ENCODE measurements at regions not wholly inside any gene's neighbourhood (a gene's known extent, or its start where the extent isn't known, plus 50 kb on each side); places are given as distances from the start of the nearest gene placed in this dataset.
"Not testable (repeated sequence)": the region's sequence is repeated elsewhere in the genome, so short reads cannot be mapped to it uniquely, and the experiment has no call there.

- Mint-ChIP-seq H3K27ac (no peak overlapping the region), H3K4me1 (peaks cover 0 to 9% (median 1%) of the 10 kb centered on the region in 4 donors), H3K36me3 (no peaks in the 10 kb centered on the region), H3K4me3 (no peak overlapping the region), H3K27me3 (no peaks in the 10 kb centered on the region), H3K9me3 (peaks cover 0 to 17% (median 8%) of the 10 kb centered on the region in 9 donors)
- POLR2A ChIA-PET, result no interaction called here
- no peak for DNase-seq
- ATAC-seq, result no peak
Observed at GRCh38 chr9:31574006-31574765, 810.3 kb upstream of the ACO1 start.

GRCh38 chr9:31582071-31582470 is 802.4 kb upstream of the ACO1 start:
- Mint-ChIP-seq H3K36me3 (no peaks in the 10 kb centered on the region), H3K9me3 (peaks cover 0 to 2% (median 0%) of the 10 kb centered on the region in 9 donors), H3K4me1 (no peaks in the 10 kb centered on the region), H3K27ac (no peak overlapping the region), H3K4me3 (no peak overlapping the region), H3K27me3 (no peaks in the 10 kb centered on the region)
- ATAC-seq, result no peak
- DNase-seq, result no peak
- POLR2A ChIA-PET, result no interaction called here

GRCh38 chr9:31582561-31582960 is 801.9 kb upstream of the ACO1 start:
- no peaks in the 10 kb centered on the region for H3K27me3 Mint-ChIP-seq
- H3K4me3 Mint-ChIP-seq, result no peak overlapping the region
- H3K4me1 Mint-ChIP-seq, result no peaks in the 10 kb centered on the region
- H3K36me3 Mint-ChIP-seq, result no peaks in the 10 kb centered on the region
- POLR2A ChIA-PET, result no interaction called here
- peak overlapping the region in 1 of 10 donors; percentile 47 for H3K27ac Mint-ChIP-seq
- peaks cover 0 to 2% (median 0%) of the 10 kb centered on the region in 9 donors for H3K9me3 Mint-ChIP-seq
- ATAC-seq, result no peak
- no peak for DNase-seq

GRCh38 chr9:31585158-31585557 is 799.3 kb upstream of the ACO1 start:
- Mint-ChIP-seq H3K27ac (no peak overlapping the region), H3K4me1 (no peaks in the 10 kb centered on the region), H3K4me3 (no peak overlapping the region), H3K36me3 (no peaks in the 10 kb centered on the region), H3K9me3 (peaks cover 0 to 2% (median 0%) of the 10 kb centered on the region in 9 donors), H3K27me3 (no peaks in the 10 kb centered on the region)
- POLR2A ChIA-PET, result no interaction called here
- ATAC-seq (no peak), DNase-seq (no peak)

- DNase-seq, result no peak
- Mint-ChIP-seq H3K27ac (no peak overlapping the region), H3K4me1 (no peaks in the 10 kb centered on the region), H3K27me3 (no peaks in the 10 kb centered on the region), H3K36me3 (no peaks in the 10 kb centered on the region), H3K4me3 (no peak overlapping the region), H3K9me3 (peaks cover 0 to 2% (median 0%) of the 10 kb centered on the region in 9 donors)
- no peak for ATAC-seq
- POLR2A ChIA-PET, result no interaction called here
Observed at GRCh38 chr9:31587146-31587545, 797.3 kb upstream of the ACO1 start.

GRCh38 chr9:31588006-31588405 is 796.4 kb upstream of the ACO1 start:
- Mint-ChIP-seq H3K36me3 (no peaks in the 10 kb centered on the region), H3K4me3 (no peak overlapping the region), H3K27me3 (no peaks in the 10 kb centered on the region), H3K27ac (peak overlapping the region in 1 of 10 donors; percentile 43), H3K9me3 (peaks cover 0 to 2% (median 0%) of the 10 kb centered on the region in 9 donors), H3K4me1 (no peaks in the 10 kb centered on the region)
- DNase-seq (no peak), ATAC-seq (no peak)
- POLR2A ChIA-PET, result no interaction called here

- no peak for ATAC-seq
- H3K27me3 Mint-ChIP-seq, result no peaks in the 10 kb centered on the region
- H3K4me3 Mint-ChIP-seq, result no peak overlapping the region
- H3K27ac Mint-ChIP-seq, result no peak overlapping the region
- no peaks in the 10 kb centered on the region for H3K9me3 Mint-ChIP-seq
- no peaks in the 10 kb centered on the region for H3K36me3 Mint-ChIP-seq
- POLR2A ChIA-PET, result no interaction called here
- no peak for DNase-seq
- H3K4me1 Mint-ChIP-seq, result no peaks in the 10 kb centered on the region
Observed at GRCh38 chr9:31588756-31589155, 795.7 kb upstream of the ACO1 start.

GRCh38 chr9:31590091-31590490 is 794.4 kb upstream of the ACO1 start:
- no peaks in the 10 kb centered on the region for H3K27me3 Mint-ChIP-seq
- no peak overlapping the region for H3K27ac Mint-ChIP-seq
- no peaks in the 10 kb centered on the region for H3K36me3 Mint-ChIP-seq
- no peak for ATAC-seq
- no peak overlapping the region for H3K4me3 Mint-ChIP-seq
- no peaks in the 10 kb centered on the region for H3K9me3 Mint-ChIP-seq
- DNase-seq, result no peak
- POLR2A ChIA-PET, result no interaction called here
- no peaks in the 10 kb centered on the region for H3K4me1 Mint-ChIP-seq

- H3K27ac Mint-ChIP-seq, POLR2A ChIA-PET, H3K4me3 Mint-ChIP-seq, DNase-seq, ATAC-seq, H3K9me3 Mint-ChIP-seq, H3K27me3 Mint-ChIP-seq, H3K36me3 Mint-ChIP-seq: not testable (repeated sequence)
- peaks cover 5 to 11% (median 9%) of the 10 kb centered on the region in 4 donors for H3K4me1 Mint-ChIP-seq
Observed at GRCh38 chr9:31597086-31597485, 787.4 kb upstream of the ACO1 start.

- peaks cover 5 to 11% (median 9%) of the 10 kb centered on the region in 4 donors for H3K4me1 Mint-ChIP-seq
- H3K9me3 Mint-ChIP-seq, result no peaks in the 10 kb centered on the region
- no peak overlapping the region for H3K4me3 Mint-ChIP-seq
- no peaks in the 10 kb centered on the region for H3K36me3 Mint-ChIP-seq
- POLR2A ChIA-PET, result interaction anchor here (0.6 kb wide), 1 partner anchor 165 kb away, joined by 3 read pairs; no protein-coding TSS in a partner anchor
- DNase-seq, result peak in 4 of 10 donors; percentile 2 to 45 (median 26)
- ATAC-seq, result peak; percentile 72 to 94
- H3K27me3 Mint-ChIP-seq, result no peaks in the 10 kb centered on the region
- H3K27ac Mint-ChIP-seq, result peak overlapping the region in 3 of 10 donors; percentile 11 to 83 (median 21)
Observed at GRCh38 chr9:31597977-31598376, 786.5 kb upstream of the ACO1 start.

GRCh38 chr9:31601666-31602065 is 782.8 kb upstream of the ACO1 start:
- Mint-ChIP-seq H3K4me1 (peaks cover 5 to 11% (median 9%) of the 10 kb centered on the region in 4 donors), H3K36me3 (no peaks in the 10 kb centered on the region), H3K4me3 (no peak overlapping the region), H3K27me3 (no peaks in the 10 kb centered on the region), H3K27ac (no peak overlapping the region), H3K9me3 (peaks cover 0 to under 1% (median 0%) of the 10 kb centered on the region in 9 donors)
- ATAC-seq (no peak), DNase-seq (no peak)
- POLR2A ChIA-PET, result no interaction called here

- ATAC-seq, result no peak
- Mint-ChIP-seq H3K27ac (no peak overlapping the region), H3K27me3 (no peaks in the 10 kb centered on the region)
Observed at GRCh38 chr9:31604531-31604930, 779.9 kb upstream of the ACO1 start.

GRCh38 chr9:31605164-31605563 is 779.3 kb upstream of the ACO1 start:
- Mint-ChIP-seq H3K36me3 (no peaks in the 10 kb centered on the region), H3K4me3 (no peak overlapping the region), H3K9me3 (peaks cover 0 to 3% (median 0%) of the 10 kb centered on the region in 9 donors), H3K27me3 (no peaks in the 10 kb centered on the region), H3K4me1 (peaks cover 0 to 2% (median 0%) of the 10 kb centered on the region in 4 donors), H3K27ac (no peak overlapping the region)
- POLR2A ChIA-PET, result interaction anchor here (0.6 kb wide), 1 partner anchor 24 kb away, joined by 4 read pairs; no protein-coding TSS in a partner anchor
- ATAC-seq (no peak), DNase-seq (no peak)

More at GRCh38 chr9:31604531-31604930, 779.9 kb upstream of the ACO1 start:
- DNase-seq, result no peak
- POLR2A ChIA-PET, result interaction anchor here (0.6 kb wide), 1 partner anchor 24 kb away, joined by 4 read pairs; no protein-coding TSS in a partner anchor
- H3K9me3 Mint-ChIP-seq, result peaks cover 0 to 3% (median 0%) of the 10 kb centered on the region in 9 donors
- H3K36me3 Mint-ChIP-seq, result no peaks in the 10 kb centered on the region
- no peak overlapping the region for H3K4me3 Mint-ChIP-seq
- peaks cover 0 to 2% (median 0%) of the 10 kb centered on the region in 4 donors for H3K4me1 Mint-ChIP-seq

GRCh38 chr9:31606678-31607077 is 777.8 kb upstream of the ACO1 start:
- Mint-ChIP-seq H3K36me3 (no peaks in the 10 kb centered on the region), H3K27me3 (no peaks in the 10 kb centered on the region), H3K4me1 (no peaks in the 10 kb centered on the region), H3K4me3 (no peak overlapping the region), H3K27ac (no peak overlapping the region), H3K9me3 (peaks cover 0 to 3% (median 0%) of the 10 kb centered on the region in 9 donors)
- ATAC-seq (no peak), DNase-seq (no peak)
- POLR2A ChIA-PET, result no interaction called here

All from naive thymus-derived CD8-positive, alpha-beta T cell (primary cell).